Liver (tissue), 3 donors: ENCODE measurements at regions not wholly inside any gene's neighbourhood (a gene's known extent, or its start where the extent isn't known, plus 50 kb on each side); places are given as distances from the start of the nearest gene placed in this dataset.

Source experiments
- ATF3 ChIP-seq: IDR thresholded peaks from 2 replicates; pipeline ENCODE4 v1.6.1; 2016; ENCODE audit warnings: antibody characterized with exemption
- CTCF ChIP-seq: fragments of 150-350 bp; IDR thresholded peaks from 2 replicates; pipeline ENCODE4 v1.5.1; 2017; ENCODE audit warnings: improper control_type of control experiment, low read depth, low read length; ENCODE audit not compliant: missing input control
- FOXA1 ChIP-seq: IDR thresholded peaks from 2 replicates; pipeline ENCODE4 v1.6.1; 2016; ENCODE audit warnings: antibody characterized with exemption
- HNF4A ChIP-seq, 2 donors: conservative IDR thresholded peaks; 2 replicates each; pipeline ENCODE4 v1.6.1; 2016; ENCODE audit warnings: antibody characterized with exemption in 2 of 2, mild to moderate bottlenecking in 2 of 2
- NR2F2 ChIP-seq: IDR thresholded peaks from 2 replicates; pipeline ENCODE4 v1.6.1; 2016; ENCODE audit warnings: antibody characterized with exemption
- RAD21 ChIP-seq, 2 donors: IDR thresholded peaks; 2 replicates each; pipeline ENCODE4 v1.6.1; 2016; ENCODE audit warnings: antibody characterized with exemption in 2 of 2, mild to moderate bottlenecking in 2 of 2
- REST ChIP-seq: IDR thresholded peaks from 2 replicates; pipeline ENCODE4 v1.6.1; 2016; ENCODE audit warnings: antibody characterized with exemption, mild to moderate bottlenecking
- RXRA ChIP-seq, 2 donors: IDR thresholded peaks; 2 replicates each; pipeline ENCODE4 v1.6.1; 2017 to 2018; ENCODE audit warnings: antibody characterized with exemption in 2 of 2, mild to moderate bottlenecking in 1 of 2
- SP1 ChIP-seq: IDR thresholded peaks from 2 replicates; pipeline ENCODE4 v1.6.1; 2018; ENCODE audit warnings: antibody characterized with exemption, mild to moderate bottlenecking
- TAF1 ChIP-seq: conservative IDR thresholded peaks from 2 replicates; pipeline ENCODE4 v1.6.1; 2016; ENCODE audit warnings: antibody characterized with exemption, mild to moderate bottlenecking
- YY1 ChIP-seq: IDR thresholded peaks from 2 replicates; pipeline ENCODE4 v1.6.1; 2016; ENCODE audit warnings: antibody characterized with exemption, mild to moderate bottlenecking
- donor health status: healthy.
- donor health status: healthy.

- TF ChIP-seq CTCF (no peak), FOXA1 (no peak), TAF1 (no peak), RXRA (IDR thresholded peaks at IDR 0.05) (no peak), NR2F2 (no peak), REST (no peak), RAD21 (IDR thresholded peaks at IDR 0.05) (no peak), SP1 (no peak), YY1 (no peak), HNF4A (conservative IDR thresholded peaks at IDR 0.05) (no peak), ATF3 (no peak)
Measured at GRCh38 chr1:61552630-61553305, 172.2 kb downstream of the TM2D1 start.
